Endothelial cell (in vitro differentiated cells): ENCODE measurements at regions not wholly inside any gene's neighbourhood (a gene's known extent, or its start where the extent isn't known, plus 50 kb on each side); places are given as distances from the start of the nearest gene placed in this dataset.

Experiments used
- DNase-seq: peaks from one replicate; pipeline ENCODE4 v3.0.0; 2021; ENCODE audit warnings: low spot score
- H3K27ac Mint-ChIP-seq: one replicate; pipeline ENCODE4 v1.8.0; 2021; ENCODE audit warnings: mixed read lengths, inconsistent platforms; ENCODE audit not compliant: unreplicated experiment
- H3K27me3 Mint-ChIP-seq: one replicate; pipeline ENCODE4 v1.8.0; 2021; ENCODE audit warnings: mild to moderate bottlenecking, moderate library complexity, mixed read lengths, inconsistent platforms; ENCODE audit not compliant: unreplicated experiment
- H3K36me3 Mint-ChIP-seq: one replicate; pipeline ENCODE4 v1.8.0; 2021; ENCODE audit warnings: mild to moderate bottlenecking, low read depth, mixed read lengths, inconsistent platforms; ENCODE audit not compliant: unreplicated experiment
- H3K4me1 Mint-ChIP-seq: one replicate; pipeline ENCODE4 v1.8.0; 2021; ENCODE audit warnings: mild to moderate bottlenecking, mixed read lengths, inconsistent platforms; ENCODE audit not compliant: unreplicated experiment
- H3K4me3 Mint-ChIP-seq: one replicate; pipeline ENCODE4 v1.8.0; 2021; ENCODE audit warnings: mild to moderate bottlenecking, mixed read lengths, inconsistent platforms; ENCODE audit not compliant: unreplicated experiment
- H3K9me3 Mint-ChIP-seq: one replicate; pipeline ENCODE4 v1.8.0; 2021; ENCODE audit warnings: mixed read lengths, inconsistent platforms; ENCODE audit not compliant: unreplicated experiment
- TF ChIP-seq, protein P1 (sequence below): fragments of 200-600 bp; sonication (generic); IDR thresholded peaks from one replicate; pipeline ENCODE4 v1.5.0; 2021; ENCODE audit warnings: antibody characterized with exemption; ENCODE audit not compliant: unreplicated experiment

- Mint-ChIP-seq H3K27me3 (no peaks in the 10 kb centered on the region), H3K36me3 (no peaks in the 10 kb centered on the region), H3K9me3 (no peaks in the 10 kb centered on the region), H3K4me1 (peaks cover 14% of the 10 kb centered on the region), H3K27ac (no peak overlapping the region), H3K4me3 (no peak overlapping the region)
- TF ChIP-seq, protein P1, sequence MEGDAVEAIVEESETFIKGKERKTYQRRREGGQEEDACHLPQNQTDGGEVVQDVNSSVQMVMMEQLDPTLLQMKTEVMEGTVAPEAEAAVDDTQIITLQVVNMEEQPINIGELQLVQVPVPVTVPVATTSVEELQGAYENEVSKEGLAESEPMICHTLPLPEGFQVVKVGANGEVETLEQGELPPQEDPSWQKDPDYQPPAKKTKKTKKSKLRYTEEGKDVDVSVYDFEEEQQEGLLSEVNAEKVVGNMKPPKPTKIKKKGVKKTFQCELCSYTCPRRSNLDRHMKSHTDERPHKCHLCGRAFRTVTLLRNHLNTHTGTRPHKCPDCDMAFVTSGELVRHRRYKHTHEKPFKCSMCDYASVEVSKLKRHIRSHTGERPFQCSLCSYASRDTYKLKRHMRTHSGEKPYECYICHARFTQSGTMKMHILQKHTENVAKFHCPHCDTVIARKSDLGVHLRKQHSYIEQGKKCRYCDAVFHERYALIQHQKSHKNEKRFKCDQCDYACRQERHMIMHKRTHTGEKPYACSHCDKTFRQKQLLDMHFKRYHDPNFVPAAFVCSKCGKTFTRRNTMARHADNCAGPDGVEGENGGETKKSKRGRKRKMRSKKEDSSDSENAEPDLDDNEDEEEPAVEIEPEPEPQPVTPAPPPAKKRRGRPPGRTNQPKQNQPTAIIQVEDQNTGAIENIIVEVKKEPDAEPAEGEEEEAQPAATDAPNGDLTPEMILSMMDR = no peak
- no peak for DNase-seq
Measured at GRCh38 chr3:59540241-59540640, 490.4 kb upstream of the CFAP20DC start.

DNA sequence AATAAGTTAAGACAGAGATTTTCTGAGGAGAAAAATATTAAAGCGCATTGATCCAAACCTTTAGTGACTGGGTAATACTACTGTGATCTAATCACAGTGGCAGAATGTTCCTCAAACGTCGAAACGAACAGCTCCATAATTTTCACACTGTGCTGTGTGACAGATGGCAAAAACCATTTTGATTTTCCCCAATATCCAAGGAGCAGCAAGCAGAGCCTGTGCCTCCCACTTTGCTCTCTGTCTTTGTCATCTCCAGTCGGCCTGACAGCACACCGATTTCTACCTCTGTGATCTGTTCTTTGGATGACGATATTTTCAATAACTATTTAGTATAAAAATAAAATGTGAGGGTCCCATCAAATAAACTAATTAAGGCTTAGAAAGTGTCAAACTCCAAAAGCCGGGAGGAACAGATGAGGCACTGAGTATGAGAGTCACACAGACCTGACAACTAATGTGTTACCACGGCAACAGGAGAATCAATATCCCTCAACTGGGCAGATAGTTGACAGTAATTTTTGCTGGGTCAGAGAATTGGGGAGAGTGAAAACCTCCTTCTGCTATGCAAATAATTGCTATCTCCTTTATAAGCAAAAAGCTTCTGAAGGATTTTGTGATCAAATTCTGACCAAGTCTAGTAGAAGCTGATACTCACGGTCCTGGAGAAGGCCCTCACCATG lies 489.1 kb upstream of the CFAP20DC start:
- no peak for DNase-seq
- Mint-ChIP-seq H3K4me1 (peaks cover 14% of the 10 kb centered on the region), H3K27ac (no peak overlapping the region), H3K9me3 (no peaks in the 10 kb centered on the region), H3K27me3 (no peaks in the 10 kb centered on the region), H3K36me3 (no peaks in the 10 kb centered on the region), H3K4me3 (no peak overlapping the region)
- TF ChIP-seq, protein P1 = no peak

GRCh38 chr3:59535791-59536221 lies 486.0 kb upstream of the CFAP20DC start:
- no peak overlapping the region for H3K4me3 Mint-ChIP-seq
- H3K36me3 Mint-ChIP-seq = no peaks in the 10 kb centered on the region
- H3K27me3 Mint-ChIP-seq = no peaks in the 10 kb centered on the region
- H3K4me1 Mint-ChIP-seq = peaks cover 20% of the 10 kb centered on the region
- DNase-seq = no peak
- H3K27ac Mint-ChIP-seq = no peak overlapping the region
- TF ChIP-seq, protein P1 = no peak
- H3K9me3 Mint-ChIP-seq = no peaks in the 10 kb centered on the region

- TF ChIP-seq, protein P1 = no peak
- H3K4me1 Mint-ChIP-seq = peaks cover 10% of the 10 kb centered on the region
- no peaks in the 10 kb centered on the region for H3K36me3 Mint-ChIP-seq
- DNase-seq = peak; percentile 5
- no peak overlapping the region for H3K4me3 Mint-ChIP-seq
- H3K27me3 Mint-ChIP-seq = no peaks in the 10 kb centered on the region
- H3K9me3 Mint-ChIP-seq = no peaks in the 10 kb centered on the region
- H3K27ac Mint-ChIP-seq = no peak overlapping the region
Measured at GRCh38 chr3:59531994-59532393, 482.2 kb upstream of the CFAP20DC start.

- DNase-seq = no peak
- TF ChIP-seq, protein P1 = no peak
- Mint-ChIP-seq H3K36me3 (no peaks in the 10 kb centered on the region), H3K27ac (no peak overlapping the region), H3K4me1 (peaks cover 10% of the 10 kb centered on the region), H3K9me3 (no peaks in the 10 kb centered on the region), H3K27me3 (no peaks in the 10 kb centered on the region), H3K4me3 (no peak overlapping the region)
Measured at GRCh38 chr3:59531066-59531745, 481.4 kb upstream of the CFAP20DC start.
